Stimulated activated CD8-positive, alpha-beta memory T cell treated with anti-CD3 and anti-CD28 coated beads, Interleukin-12 subunit alpha, Interleukin-12 subunit beta, amount 100 ng/mL, for 4 hours (primary cell): ENCODE measurements at regions not wholly inside any gene's neighbourhood (a gene's known extent, or its start where the extent isn't known, plus 50 kb on each side); places are given as distances from the start of the nearest gene placed in this dataset.
"Not testable (repeated sequence)": the region's sequence is repeated elsewhere in the genome, so short reads cannot be mapped to it uniquely, and the experiment has no call there.

ENCODE experiments used
- DNase-seq: peaks from one replicate; pipeline ENCODE4 v3.0.0-alpha.2; 2020; ENCODE audit warnings: low read depth

GRCh38 chr12:107144441-107144840 lies 51.1 kb upstream of the CRY1 start:
- no peak for DNase-seq

GRCh38 chr12:107144990-107145389 lies 51.6 kb upstream of the CRY1 start:
- DNase-seq, result no peak

GRCh38 chr12:107145397-107145796 lies 52.0 kb upstream of the CRY1 start:
- DNase-seq, result no peak

- DNase-seq, result no peak
These were observed 54.8 kb upstream of the CRY1 start for GRCh38 chr12:107148107-107148506.

- DNase-seq, result no peak
These were observed 59.0 kb upstream of the CRY1 start for GRCh38 chr12:107152315-107152714.

- no peak for DNase-seq
These were observed 66.1 kb upstream of the CRY1 start for GRCh38 chr12:107159384-107159900.

- no peak for DNase-seq
These were observed 70.1 kb upstream of the CRY1 start for GRCh38 chr12:107163413-107163812.

GRCh38 chr12:107164392-107164791 lies 71.0 kb upstream of the CRY1 start:
- DNase-seq, result no peak

- no peak for DNase-seq
These were observed 72.2 kb upstream of the CRY1 start for GRCh38 chr12:107165581-107165980.

- DNase-seq, result no peak
These were observed 74.4 kb upstream of the CRY1 start for GRCh38 chr12:107167756-107168155.

GRCh38 chr12:107169200-107169599 lies 75.9 kb upstream of the CRY1 start:
- no peak for DNase-seq

- no peak for DNase-seq
These were observed 85.4 kb upstream of the CRY1 start for GRCh38 chr12:107178776-107179175.

- DNase-seq, result no peak
These were observed 86.5 kb upstream of the CRY1 start for GRCh38 chr12:107179871-107180270.

GRCh38 chr12:107180272-107180671 lies 86.9 kb upstream of the CRY1 start:
- no peak for DNase-seq

- no peak for DNase-seq
These were observed 91.1 kb upstream of the CRY1 start for GRCh38 chr12:107184359-107184930.

- DNase-seq, result no peak
These were observed 103.3 kb upstream of the CRY1 start for GRCh38 chr12:107196681-107197080.

GRCh38 chr12:107200394-107200793 lies 107.0 kb upstream of the CRY1 start:
- DNase-seq, result no peak

- DNase-seq, result no peak
These were observed 114.7 kb upstream of the CRY1 start for GRCh38 chr12:107207931-107208525.

GRCh38 chr12:107209700-107210099 lies 116.4 kb upstream of the CRY1 start:
- DNase-seq, result not testable (repeated sequence)

- not testable (repeated sequence) for DNase-seq
These were observed 121.0 kb upstream of the CRY1 start for GRCh38 chr12:107214373-107214773.

GRCh38 chr12:107216411-107216810 lies 123.1 kb upstream of the CRY1 start:
- DNase-seq, result not testable (repeated sequence)

- no peak for DNase-seq
These were observed 126.0 kb upstream of the CRY1 start for GRCh38 chr12:107219301-107219700.

- no peak for DNase-seq
These were observed 128.6 kb upstream of the CRY1 start for GRCh38 chr12:107221913-107222312.

- no peak for DNase-seq
These were observed 130.5 kb upstream of the CRY1 start for GRCh38 chr12:107223821-107224220.
